ENCODE measurements at regions not wholly inside any gene's neighbourhood (a gene's known extent, or its start where the extent isn't known, plus 50 kb on each side); places are given as distances from the start of the nearest gene placed in this dataset.
A peak's percentile ranks its signal among the peaks of the same experiment; 100 is the strongest.
"Not testable (repeated sequence)": the region's sequence is repeated elsewhere in the genome, so short reads cannot be mapped to it uniquely, and the experiment has no call there.

DNA sequence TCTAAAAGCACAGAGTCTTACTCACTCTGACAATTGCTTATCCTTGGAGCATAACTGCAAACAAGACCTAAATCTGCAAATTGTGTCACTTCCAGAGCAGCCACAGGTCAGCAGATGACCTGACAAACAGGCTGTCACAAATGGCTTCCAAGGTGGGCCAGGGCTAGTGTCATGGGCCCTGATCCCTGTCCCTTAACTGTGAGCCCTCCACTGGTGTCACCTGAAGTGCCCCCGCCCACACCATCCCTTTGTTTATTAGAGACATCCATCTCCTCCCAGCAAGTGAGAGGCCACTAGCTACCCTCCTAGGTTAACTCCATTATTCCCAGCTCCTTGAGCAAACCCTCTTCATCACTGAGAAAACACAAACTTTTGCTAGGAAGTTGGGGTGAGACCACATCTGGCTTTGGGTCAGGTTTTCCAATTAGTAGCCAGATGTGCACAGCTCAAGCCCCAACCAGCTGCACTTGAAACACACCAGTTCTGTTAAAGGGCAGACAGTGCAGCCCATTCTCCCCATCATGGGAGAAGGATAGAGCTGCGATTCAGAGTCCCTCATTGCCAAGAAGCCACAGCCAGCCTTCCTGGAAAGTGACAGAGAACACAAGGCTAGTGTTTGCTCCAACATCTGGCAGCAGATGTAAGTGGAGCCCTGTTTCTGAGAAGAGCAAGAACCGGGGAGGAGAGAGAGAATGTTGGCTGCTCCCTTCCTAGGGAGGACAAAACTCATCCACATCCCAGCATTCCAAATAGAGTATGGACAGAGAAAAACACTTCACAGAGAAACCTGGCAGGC, 75.7 kb upstream of the NANOS1 start:
- DNase-seq: peak; percentile 76

GRCh38 chr10:118955531-118955930, 74.0 kb upstream of the NANOS1 start:
- no peak for DNase-seq

- DNase-seq: no peak
These were observed 73.3 kb upstream of the NANOS1 start for GRCh38 chr10:118955951-118956801.

GRCh38 chr10:118956802-118957442, 72.6 kb upstream of the NANOS1 start:
- DNase-seq: no peak

GRCh38 chr10:118957443-118957825, 72.1 kb upstream of the NANOS1 start:
- no peak for DNase-seq

GRCh38 chr10:118957966-118958365, 71.5 kb upstream of the NANOS1 start:
- no peak for DNase-seq

DNA sequence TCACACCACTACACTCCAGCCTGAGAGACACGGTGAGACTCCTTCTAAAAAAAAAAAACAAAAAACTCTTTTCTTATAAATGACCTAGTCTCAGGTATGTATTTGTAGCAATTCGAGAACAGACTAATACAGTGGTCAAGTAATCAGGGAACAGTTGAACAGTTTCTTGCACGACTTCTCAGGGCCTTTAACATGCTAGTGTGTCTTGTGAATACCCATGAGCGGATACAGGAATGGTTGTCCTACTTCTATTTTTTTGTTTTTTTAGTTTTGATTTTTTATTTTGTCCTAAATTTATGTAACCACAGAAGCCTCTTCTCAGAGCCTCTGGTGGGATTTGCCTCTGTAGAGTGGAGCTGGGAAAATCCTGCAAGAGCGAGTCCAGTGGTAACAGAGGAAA, 71.0 kb upstream of the NANOS1 start:
- no peak for DNase-seq

GRCh38 chr10:118958984-118959925, 70.3 kb upstream of the NANOS1 start:
- DNase-seq: peak; percentile 40

DNA sequence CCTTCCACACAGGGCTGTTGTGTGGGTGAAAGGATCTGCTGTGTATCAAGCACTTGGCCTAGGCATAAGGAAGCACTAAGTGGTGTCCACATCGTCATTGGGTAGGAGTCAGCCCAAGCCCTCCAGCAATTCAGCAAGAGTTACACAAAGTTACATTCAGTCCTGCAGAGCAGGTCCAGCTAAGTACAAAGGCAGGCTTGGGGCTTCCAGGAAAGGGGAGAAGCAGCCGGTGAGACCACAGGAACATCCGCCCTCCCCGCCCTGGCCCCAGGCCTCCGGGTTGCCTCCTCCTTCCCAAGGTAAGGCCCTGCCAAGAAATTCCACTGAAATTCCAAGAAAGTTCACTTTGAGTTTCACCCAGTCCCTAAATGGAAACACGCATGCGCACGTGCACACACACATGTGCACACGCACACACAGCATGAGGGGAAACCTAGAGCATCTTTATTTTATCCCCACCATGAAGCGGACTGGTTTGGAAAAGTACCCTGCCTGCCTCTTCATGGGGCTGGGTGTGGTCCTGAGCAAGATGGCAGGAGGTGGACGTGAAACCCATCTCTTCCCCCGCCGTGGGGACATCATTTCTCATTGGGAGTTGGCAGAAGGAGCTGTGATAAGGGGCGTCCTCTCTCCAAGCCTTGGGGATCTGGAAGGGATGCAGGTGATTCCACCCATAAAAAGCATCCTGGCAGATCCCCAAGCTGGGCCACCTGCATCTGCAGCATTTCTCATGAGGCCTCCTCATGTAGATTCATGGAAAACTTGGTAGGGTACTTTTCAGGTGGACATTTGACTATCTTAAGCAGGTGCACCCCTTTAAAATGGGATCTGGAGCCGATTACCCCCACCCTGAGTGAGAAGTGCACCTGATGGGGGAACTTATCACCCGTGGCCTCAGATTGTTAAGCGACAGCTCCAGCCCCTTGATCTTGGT, 69.1 kb upstream of the NANOS1 start:
- peak; percentile 80 for DNase-seq

DNA sequence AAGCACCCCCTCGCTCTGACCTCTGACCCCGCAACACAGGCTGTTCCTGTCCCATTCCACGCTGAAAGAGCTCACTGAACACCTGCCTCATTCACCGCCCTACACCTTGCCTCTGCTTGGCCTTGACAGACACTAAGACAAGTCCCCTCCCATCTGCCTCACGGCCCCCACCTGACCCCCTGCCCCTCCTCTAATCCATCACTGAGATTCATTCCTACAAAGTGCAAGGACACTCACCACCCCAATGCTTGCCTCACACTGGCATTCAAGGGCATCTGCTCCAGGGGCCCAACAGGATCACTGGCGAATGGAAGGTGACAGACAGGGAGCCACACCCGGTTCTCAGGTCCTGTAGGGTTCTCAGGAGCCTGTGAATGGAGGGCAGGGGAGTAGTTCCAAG, 68.1 kb upstream of the NANOS1 start:
- no peak for DNase-seq

- not testable (repeated sequence) for DNase-seq
These were observed 67.1 kb upstream of the NANOS1 start for GRCh38 chr10:118962331-118962868.

DNA sequence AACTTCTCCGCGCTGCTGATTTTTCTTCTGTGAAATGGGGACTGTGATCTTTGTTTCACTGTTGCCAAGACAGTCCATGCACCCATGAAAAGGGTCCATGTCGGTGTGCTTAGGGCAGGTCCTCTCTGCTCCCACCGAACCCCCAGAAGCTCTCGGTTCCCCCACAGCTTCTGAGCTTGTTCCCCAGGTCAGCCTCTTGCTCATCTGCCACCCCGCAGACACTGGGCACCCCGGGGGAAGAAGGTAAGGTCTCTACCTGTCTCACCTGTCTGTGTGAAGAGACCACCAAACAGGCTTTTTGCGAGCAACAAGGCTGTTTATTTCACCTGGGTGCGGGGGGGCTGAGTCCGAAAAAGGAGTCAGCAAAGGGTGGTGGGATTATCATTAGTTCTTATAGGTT, 66.2 kb upstream of the NANOS1 start:
- no peak for DNase-seq

DNA sequence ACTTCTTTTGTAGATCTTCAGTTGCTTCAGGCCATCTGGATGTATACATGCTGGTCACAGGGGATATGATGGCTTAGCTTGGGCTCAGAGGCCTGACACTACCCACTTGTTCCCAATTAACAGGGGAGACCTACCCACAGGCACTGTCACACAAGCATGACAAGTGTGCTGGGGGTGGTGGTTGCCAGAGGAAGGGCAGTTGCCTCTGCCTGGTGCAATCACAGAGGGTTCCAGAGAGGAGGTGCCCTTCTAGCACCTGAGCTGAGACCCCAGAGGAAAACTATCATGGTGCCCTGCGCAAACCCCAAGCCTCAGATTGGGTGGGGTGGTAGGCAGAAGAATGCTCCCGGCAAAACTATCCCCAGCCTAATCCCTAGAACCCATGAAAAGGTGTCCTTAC, 65.6 kb upstream of the NANOS1 start:
- DNase-seq: no peak

GRCh38 chr10:118964476-118964875, 65.0 kb upstream of the NANOS1 start:
- DNase-seq: not testable (repeated sequence)

DNA sequence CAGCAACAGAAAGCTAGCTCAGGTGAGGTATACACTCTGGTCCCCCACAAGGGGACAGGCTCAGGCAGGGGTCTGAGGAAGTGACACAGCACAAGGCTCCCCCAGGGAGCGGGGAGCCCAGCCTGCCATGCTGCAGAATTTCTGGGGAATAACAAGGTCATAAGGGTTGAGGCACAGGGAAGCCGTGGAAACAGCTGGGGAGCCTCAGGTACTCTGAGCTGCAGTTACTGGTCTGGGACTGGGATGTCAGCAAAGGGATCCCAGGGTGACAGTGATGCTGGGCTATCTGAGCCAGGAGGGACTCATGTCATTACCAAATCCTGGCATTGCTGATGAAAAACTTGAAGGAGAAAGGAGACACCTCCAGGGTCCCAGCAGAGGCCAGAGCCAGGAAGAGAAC, 64.4 kb upstream of the NANOS1 start:
- DNase-seq: no peak

DNA sequence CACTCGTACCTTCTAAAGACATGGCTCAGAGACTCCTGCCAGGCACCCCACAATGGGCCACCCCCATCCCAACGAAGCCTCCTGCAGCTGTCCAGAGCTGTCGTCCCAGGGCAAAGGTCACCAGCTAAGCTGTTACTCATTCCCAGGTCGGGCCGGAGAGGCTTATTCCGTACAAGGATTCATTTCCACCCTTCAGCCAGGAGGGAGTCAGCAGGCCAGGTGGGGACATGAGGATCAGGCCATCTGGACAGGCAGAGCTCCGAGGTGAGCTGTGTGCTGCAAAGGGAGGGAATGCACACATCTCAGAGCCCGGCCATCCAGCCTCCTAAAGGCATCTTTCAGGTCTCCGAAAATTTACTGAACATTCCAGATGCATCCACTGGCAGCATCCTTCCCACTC, 63.9 kb upstream of the NANOS1 start:
- no peak for DNase-seq

- DNase-seq: no peak
These were observed 63.3 kb upstream of the NANOS1 start for GRCh38 chr10:118966076-118966849.

- no peak for DNase-seq
These were observed 62.7 kb upstream of the NANOS1 start for GRCh38 chr10:118966850-118967125.

DNA sequence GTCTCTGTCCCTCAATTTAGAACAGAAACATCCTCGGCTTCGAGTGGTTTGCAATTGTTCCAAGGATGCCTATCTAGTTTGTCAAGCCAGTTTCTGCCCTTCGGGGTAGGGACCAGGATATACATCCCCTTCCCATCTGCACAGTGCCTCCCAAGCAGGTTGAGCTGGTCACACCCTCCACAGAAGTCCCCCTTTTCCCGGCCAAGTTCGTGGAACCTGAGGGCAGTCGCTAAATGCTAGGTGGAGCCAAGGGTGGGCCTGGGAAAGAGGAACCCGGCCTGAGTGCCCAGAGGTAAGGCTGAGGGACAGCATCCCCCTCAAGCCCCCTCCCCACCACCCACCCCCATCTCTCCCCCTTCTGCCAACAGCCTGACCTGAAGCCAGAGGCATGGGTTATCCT, 62.4 kb upstream of the NANOS1 start:
- DNase-seq: no peak

- DNase-seq: peak; percentile 37
These were observed 61.5 kb upstream of the NANOS1 start for GRCh38 chr10:118968060-118968459.

Data from femur (tissue), 1 donor.